Lung (tissue), 11 donors: ENCODE measurements at regions not wholly inside any gene's neighbourhood (a gene's known extent, or its start where the extent isn't known, plus 50 kb on each side); places are given as distances from the start of the nearest gene placed in this dataset.

Source experiments
- ATAC-seq: fragments of 200-7000 bp; cut with Tn5 transposase; one replicate; pipeline ENCODE4 v1.9.1; 2020; ENCODE audit warnings: moderate number of reproducible peaks; ENCODE audit not compliant: insufficient read depth, low FRiP score
- DNase-seq, 3 donors: peaks; one replicate each; pipeline ENCODE4 v3.0.0-alpha.2; 2013 to 2017
- H3K27ac ChIP-seq, 2 donors: one replicate each; pipeline ENCODE4 v1.5.1; 2013; ENCODE audit warnings: mild to moderate bottlenecking in 2 of 2, moderate library complexity in 2 of 2, control low read depth in 1 of 2, inconsistent platforms in 1 of 2, low read depth in 1 of 2, low read length in 1 of 2
- H3K27me3 ChIP-seq, 3 donors: one replicate each; pipeline ENCODE4 v1.5.1; 2013; ENCODE audit warnings: low read length in 2 of 3; ENCODE audit not compliant: control insufficient read depth in 3 of 3, insufficient read depth in 3 of 3
- H3K36me3 ChIP-seq, 4 donors: one replicate each; pipeline ENCODE4 v1.5.1; 2013; ENCODE audit warnings: low read length in 4 of 4, mild to moderate bottlenecking in 1 of 4, moderate library complexity in 1 of 4; ENCODE audit not compliant: control insufficient read depth in 4 of 4, insufficient read depth in 4 of 4
- H3K4me1 ChIP-seq, 5 donors: one replicate each; pipeline ENCODE4 v1.5.1; 2013; ENCODE audit warnings: low read length in 5 of 5, mild to moderate bottlenecking in 2 of 5, moderate library complexity in 1 of 5; ENCODE audit not compliant: control insufficient read depth in 5 of 5, insufficient read depth in 5 of 5
- H3K4me3 ChIP-seq: one replicate; pipeline ENCODE4 v1.5.1; 2013; ENCODE audit warnings: mild to moderate bottlenecking, control low read depth, moderate library complexity
- H3K9ac ChIP-seq, 2 donors: one replicate each; pipeline ENCODE4 v1.5.1; 2013; ENCODE audit warnings: low read length in 2 of 2, control low read depth in 1 of 2; ENCODE audit not compliant: insufficient read depth in 1 of 2
- H3K9me3 ChIP-seq, 4 donors: one replicate each; pipeline ENCODE4 v1.5.1; 2013; ENCODE audit warnings: low read length in 3 of 4, mild to moderate bottlenecking in 1 of 4, moderate library complexity in 1 of 4; ENCODE audit not compliant: control insufficient read depth in 4 of 4, insufficient read depth in 3 of 4
- CTCF ChIP-seq: IDR thresholded peaks from 2 replicates; pipeline ENCODE4 v1.5.1; 2012; ENCODE audit warnings: mild to moderate bottlenecking; ENCODE audit errors: control extremely low read depth, extremely low read depth
- WGBS, 2 donors: extraction: QIAGEN DNeasy Blood & Tissue Kit; methylation state at CpG; one replicate each; pipeline ENCODE4 v1.1.7; 2013; 5-methylcytosine and 5-hydroxymethylcytosine counted together
- donor health status: control.
- donor health status: control.
- donor health status: Bipolar disorder and iron deficiency.
- donor health status: healthy.
- donor health status: DM: yes; HTN: yes; CAD: no.

GRCh38 chr12:70045036-70045435, 198.2 kb upstream of the CNOT2 start:
- Histone ChIP-seq H3K4me1 (peaks cover 0 to 19% (median 3%) of the 10 kb centered on the region in 5 donors), H3K9me3 (no peaks in the 10 kb centered on the region), H3K9ac (no peak overlapping the region), H3K4me3 (no peak overlapping the region), H3K27ac (no peak overlapping the region), H3K36me3 (no peaks in the 10 kb centered on the region), H3K27me3 (no peaks in the 10 kb centered on the region)
- WGBS, 2 donors = 74 to 88% methylated on average over 3 of the region's 3 CpGs
- DNase-seq (peak; percentile 34 to 83 (median 75)), ATAC-seq (no peak)
- TF ChIP-seq CTCF = no peak

GRCh38 chr12:70045514-70045913, 197.7 kb upstream of the CNOT2 start:
- no peak overlapping the region for H3K27ac ChIP-seq

GRCh38 chr12:70048521-70049250, 194.5 kb upstream of the CNOT2 start:
- no peaks in the 10 kb centered on the region for H3K36me3 ChIP-seq
- no peaks in the 10 kb centered on the region for H3K9me3 ChIP-seq
- no peaks in the 10 kb centered on the region for H3K27me3 ChIP-seq
- ATAC-seq (no peak), DNase-seq (no peak)
- TF ChIP-seq CTCF = no peak
- H3K4me1 ChIP-seq = peaks cover 0 to 12% (median 0%) of the 10 kb centered on the region in 5 donors
- 92 to 93% methylated on average over 1 of the region's 1 CpG for WGBS, 2 donors
- no peak overlapping the region for H3K9ac ChIP-seq
- H3K27ac ChIP-seq = no peak overlapping the region
- H3K4me3 ChIP-seq = no peak overlapping the region

More at GRCh38 chr12:70045514-70045913, 197.7 kb upstream of the CNOT2 start:
- Histone ChIP-seq H3K27me3 (no peaks in the 10 kb centered on the region), H3K4me1 (peaks cover 0 to 17% (median 3%) of the 10 kb centered on the region in 5 donors), H3K9me3 (no peaks in the 10 kb centered on the region), H3K9ac (no peak overlapping the region), H3K4me3 (no peak overlapping the region), H3K36me3 (no peaks in the 10 kb centered on the region)
- no peak for TF ChIP-seq CTCF
- 78 to 85% methylated on average over 4 of the region's 4 CpGs for WGBS, 2 donors
- ATAC-seq (no peak), DNase-seq (no peak)
